ENCODE measurements at regions not wholly inside any gene's neighbourhood (a gene's known extent, or its start where the extent isn't known, plus 50 kb on each side); places are given as distances from the start of the nearest gene placed in this dataset.

- no peaks in the 10 kb centered on the region for H3K27me3 ChIP-seq
- TF ChIP-seq CTCF (IDR thresholded peaks at IDR 0.05) (no peak), POLR2A (IDR thresholded peaks at IDR 0.05) (no peak)
- no peak for DNase-seq
- no peaks in the 10 kb centered on the region for H3K9me3 ChIP-seq
- 74 to 75% methylated on average over 2 of the region's 2 CpGs for WGBS, 2 donors
- H3K4me3 ChIP-seq = no peak overlapping the region
- H3K36me3 ChIP-seq = no peaks in the 10 kb centered on the region
- no peaks in the 10 kb centered on the region for H3K4me1 ChIP-seq
- intact Hi-C loops (cut with DNase I) = no loop called here
- no peak overlapping the region for H3K27ac ChIP-seq
Measured at GRCh38 chr10:64102916-64103315, 581.7 kb downstream of the REEP3 start.

GRCh38 chr10:64103750-64104470, 582.7 kb downstream of the REEP3 start:
- WGBS, 2 donors = 39 to 53% methylated on average over 6 of the region's 6 CpGs
- TF ChIP-seq POLR2A (IDR thresholded peaks at IDR 0.05) (no peak), CTCF (IDR thresholded peaks at IDR 0.05) (no peak)

GRCh38 chr10:64109926-64110495, 588.8 kb downstream of the REEP3 start:
- Histone ChIP-seq H3K4me1 (no peaks in the 10 kb centered on the region), H3K4me3 (no peak overlapping the region), H3K9me3 (no peaks in the 10 kb centered on the region), H3K27ac (no peak overlapping the region), H3K27me3 (no peaks in the 10 kb centered on the region), H3K36me3 (no peaks in the 10 kb centered on the region)
- intact Hi-C loops (cut with DNase I) = no loop called here
- no peak for TF ChIP-seq POLR2A (IDR thresholded peaks at IDR 0.05)
- no peak for TF ChIP-seq CTCF (IDR thresholded peaks at IDR 0.05)
- WGBS, 2 donors = 45 to 50% methylated on average over 1 of the region's 1 CpG
- no peak for DNase-seq

More at GRCh38 chr10:64103750-64104470, 582.7 kb downstream of the REEP3 start:
- no peak overlapping the region for H3K27ac ChIP-seq
- intact Hi-C loops (cut with DNase I) = no loop called here
- no peak for DNase-seq
- no peak overlapping the region for H3K4me3 ChIP-seq
- H3K36me3 ChIP-seq = no peaks in the 10 kb centered on the region
- no peaks in the 10 kb centered on the region for H3K4me1 ChIP-seq
- no peaks in the 10 kb centered on the region for H3K27me3 ChIP-seq
- H3K9me3 ChIP-seq = no peaks in the 10 kb centered on the region

- H3K9me3 ChIP-seq = no peaks in the 10 kb centered on the region
- H3K4me1 ChIP-seq = no peaks in the 10 kb centered on the region
- TF ChIP-seq CTCF (IDR thresholded peaks at IDR 0.05) = no peak
- no peak for TF ChIP-seq POLR2A (IDR thresholded peaks at IDR 0.05)
- H3K36me3 ChIP-seq = no peaks in the 10 kb centered on the region
- no peak for DNase-seq
- 53 to 56% methylated on average over 2 of the region's 2 CpGs for WGBS, 2 donors
- no peaks in the 10 kb centered on the region for H3K27me3 ChIP-seq
- no peak overlapping the region for H3K4me3 ChIP-seq
- intact Hi-C loops (cut with DNase I) = no loop called here
- H3K27ac ChIP-seq = no peak overlapping the region
Measured at GRCh38 chr10:64112701-64113355, 591.6 kb downstream of the REEP3 start.

- no peak overlapping the region for H3K4me3 ChIP-seq
- no peaks in the 10 kb centered on the region for H3K4me1 ChIP-seq
- H3K9me3 ChIP-seq = no peaks in the 10 kb centered on the region
- no peaks in the 10 kb centered on the region for H3K36me3 ChIP-seq
- no peak overlapping the region for H3K27ac ChIP-seq
- intact Hi-C loops (cut with DNase I) = no loop called here
- WGBS, 2 donors = 51 to 59% methylated on average over 6 of the region's 6 CpGs
- H3K27me3 ChIP-seq = no peaks in the 10 kb centered on the region
- DNase-seq = no peak
- TF ChIP-seq CTCF (IDR thresholded peaks at IDR 0.05) (no peak), POLR2A (IDR thresholded peaks at IDR 0.05) (no peak)
Measured at GRCh38 chr10:64113375-64113774, 592.2 kb downstream of the REEP3 start.

Measured in esophagus squamous epithelium (tissue), 5 donors.